Lung (tissue), 11 donors: ENCODE measurements at regions not wholly inside any gene's neighbourhood (a gene's known extent, or its start where the extent isn't known, plus 50 kb on each side); places are given as distances from the start of the nearest gene placed in this dataset.

Experiments used
- ATAC-seq: fragments of 200-7000 bp; cut with Tn5 transposase; one replicate; pipeline ENCODE4 v1.9.1; 2020; ENCODE audit warnings: moderate number of reproducible peaks; ENCODE audit not compliant: insufficient read depth, low FRiP score
- DNase-seq, 3 donors: peaks; one replicate each; pipeline ENCODE4 v3.0.0-alpha.2; 2013 to 2017
- H3K27ac ChIP-seq, 2 donors: one replicate each; pipeline ENCODE4 v1.5.1; 2013; ENCODE audit warnings: mild to moderate bottlenecking in 2 of 2, moderate library complexity in 2 of 2, control low read depth in 1 of 2, inconsistent platforms in 1 of 2, low read depth in 1 of 2, low read length in 1 of 2
- H3K27me3 ChIP-seq, 3 donors: one replicate each; pipeline ENCODE4 v1.5.1; 2013; ENCODE audit warnings: low read length in 2 of 3; ENCODE audit not compliant: control insufficient read depth in 3 of 3, insufficient read depth in 3 of 3
- H3K36me3 ChIP-seq, 4 donors: one replicate each; pipeline ENCODE4 v1.5.1; 2013; ENCODE audit warnings: low read length in 4 of 4, mild to moderate bottlenecking in 1 of 4, moderate library complexity in 1 of 4; ENCODE audit not compliant: control insufficient read depth in 4 of 4, insufficient read depth in 4 of 4
- H3K4me1 ChIP-seq, 5 donors: one replicate each; pipeline ENCODE4 v1.5.1; 2013; ENCODE audit warnings: low read length in 5 of 5, mild to moderate bottlenecking in 2 of 5, moderate library complexity in 1 of 5; ENCODE audit not compliant: control insufficient read depth in 5 of 5, insufficient read depth in 5 of 5
- H3K4me3 ChIP-seq: one replicate; pipeline ENCODE4 v1.5.1; 2013; ENCODE audit warnings: mild to moderate bottlenecking, control low read depth, moderate library complexity
- H3K9ac ChIP-seq, 2 donors: one replicate each; pipeline ENCODE4 v1.5.1; 2013; ENCODE audit warnings: low read length in 2 of 2, control low read depth in 1 of 2; ENCODE audit not compliant: insufficient read depth in 1 of 2
- H3K9me3 ChIP-seq, 4 donors: one replicate each; pipeline ENCODE4 v1.5.1; 2013; ENCODE audit warnings: low read length in 3 of 4, mild to moderate bottlenecking in 1 of 4, moderate library complexity in 1 of 4; ENCODE audit not compliant: control insufficient read depth in 4 of 4, insufficient read depth in 3 of 4
- WGBS, 2 donors: extraction: QIAGEN DNeasy Blood & Tissue Kit; methylation state at CpG; one replicate each; pipeline ENCODE4 v1.1.7; 2013; 5-methylcytosine and 5-hydroxymethylcytosine counted together
- TF ChIP-seq, protein P1 (sequence below): IDR thresholded peaks from 2 replicates; pipeline ENCODE4 v1.5.1; 2012; ENCODE audit warnings: mild to moderate bottlenecking; ENCODE audit errors: control extremely low read depth, extremely low read depth
- donor health status: control.
- donor health status: control.
- donor health status: Bipolar disorder and iron deficiency.
- donor health status: healthy.
- donor health status: DM: yes; HTN: yes; CAD: no.

DNA sequence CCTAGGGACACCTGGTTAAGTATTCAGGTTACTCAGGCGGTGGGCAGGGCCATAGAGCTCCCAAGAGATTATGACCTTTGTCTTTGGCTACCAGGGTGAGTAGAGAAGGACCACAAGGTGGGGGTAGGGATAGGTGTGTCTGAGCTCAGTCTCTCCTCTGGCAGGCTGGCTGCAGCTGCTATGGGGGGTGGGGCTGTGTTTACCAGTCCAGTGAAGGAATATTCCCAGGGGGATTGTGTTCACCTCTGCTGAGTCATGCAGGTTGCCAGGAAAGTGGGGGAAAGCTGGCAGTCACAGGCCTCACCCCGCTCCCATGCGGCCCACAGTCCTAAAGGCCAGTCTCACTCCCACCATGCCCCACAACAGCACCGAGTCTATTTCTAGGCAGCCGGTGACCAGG, 53.6 kb upstream of the POU5F2 start:
- peaks cover 0 to 2% (median 0%) of the 10 kb centered on the region in 4 donors for H3K9me3 ChIP-seq
- 91 to 93% methylated on average over 5 of the region's 5 CpGs for WGBS, 2 donors
- DNase-seq (no peak), ATAC-seq (no peak)
- no peak overlapping the region for H3K9ac ChIP-seq
- H3K27me3 ChIP-seq, result no peaks in the 10 kb centered on the region
- TF ChIP-seq, protein P1, sequence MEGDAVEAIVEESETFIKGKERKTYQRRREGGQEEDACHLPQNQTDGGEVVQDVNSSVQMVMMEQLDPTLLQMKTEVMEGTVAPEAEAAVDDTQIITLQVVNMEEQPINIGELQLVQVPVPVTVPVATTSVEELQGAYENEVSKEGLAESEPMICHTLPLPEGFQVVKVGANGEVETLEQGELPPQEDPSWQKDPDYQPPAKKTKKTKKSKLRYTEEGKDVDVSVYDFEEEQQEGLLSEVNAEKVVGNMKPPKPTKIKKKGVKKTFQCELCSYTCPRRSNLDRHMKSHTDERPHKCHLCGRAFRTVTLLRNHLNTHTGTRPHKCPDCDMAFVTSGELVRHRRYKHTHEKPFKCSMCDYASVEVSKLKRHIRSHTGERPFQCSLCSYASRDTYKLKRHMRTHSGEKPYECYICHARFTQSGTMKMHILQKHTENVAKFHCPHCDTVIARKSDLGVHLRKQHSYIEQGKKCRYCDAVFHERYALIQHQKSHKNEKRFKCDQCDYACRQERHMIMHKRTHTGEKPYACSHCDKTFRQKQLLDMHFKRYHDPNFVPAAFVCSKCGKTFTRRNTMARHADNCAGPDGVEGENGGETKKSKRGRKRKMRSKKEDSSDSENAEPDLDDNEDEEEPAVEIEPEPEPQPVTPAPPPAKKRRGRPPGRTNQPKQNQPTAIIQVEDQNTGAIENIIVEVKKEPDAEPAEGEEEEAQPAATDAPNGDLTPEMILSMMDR, result no peak
- peaks cover 0 to 17% (median 5%) of the 10 kb centered on the region in 5 donors for H3K4me1 ChIP-seq
- no peak overlapping the region for H3K4me3 ChIP-seq
- no peak overlapping the region for H3K27ac ChIP-seq
- peaks cover 0 to 8% (median 0%) of the 10 kb centered on the region in 4 donors for H3K36me3 ChIP-seq

DNA sequence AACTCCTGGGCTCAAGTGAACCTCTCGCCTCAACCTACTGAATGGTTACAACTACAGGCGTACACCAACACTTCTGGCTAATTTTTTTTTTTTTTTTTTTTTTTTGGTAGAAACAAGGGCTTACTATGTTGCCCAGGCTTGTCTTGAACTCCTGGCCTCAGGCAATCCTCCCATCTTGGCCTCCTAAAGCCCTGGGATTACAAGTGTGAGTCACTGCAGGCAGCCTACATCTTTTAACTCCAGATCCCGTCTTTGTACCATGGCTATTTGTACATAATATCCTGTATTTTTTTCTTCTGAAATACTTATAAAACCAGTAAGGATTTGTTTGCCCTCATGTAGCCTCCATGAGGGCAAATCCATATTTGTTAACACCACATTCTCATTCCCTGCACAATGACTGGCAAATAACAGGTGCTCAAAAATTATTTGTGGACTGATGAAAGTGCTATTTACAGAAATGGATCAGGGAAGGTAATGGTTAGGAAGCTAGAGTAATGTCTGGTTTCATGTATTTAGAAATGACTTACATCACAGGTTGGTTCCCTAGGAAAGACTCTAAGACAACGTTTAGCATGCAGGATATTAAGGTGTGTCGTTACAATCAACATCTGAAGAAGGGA, 51.9 kb upstream of the POU5F2 start:
- Histone ChIP-seq H3K4me1 (peaks cover 0 to 17% (median 5%) of the 10 kb centered on the region in 5 donors), H3K27me3 (no peaks in the 10 kb centered on the region), H3K27ac (no peak overlapping the region), H3K36me3 (peaks cover 0 to 8% (median 0%) of the 10 kb centered on the region in 4 donors), H3K9me3 (peaks cover 0 to 2% (median 0%) of the 10 kb centered on the region in 4 donors), H3K4me3 (no peak overlapping the region), H3K9ac (no peak overlapping the region)
- TF ChIP-seq, protein P1, result no peak
- DNase-seq, result no peak
- 79 to 94% methylated on average over 5 of the region's 5 CpGs for WGBS, 2 donors
- no peak for ATAC-seq

DNA sequence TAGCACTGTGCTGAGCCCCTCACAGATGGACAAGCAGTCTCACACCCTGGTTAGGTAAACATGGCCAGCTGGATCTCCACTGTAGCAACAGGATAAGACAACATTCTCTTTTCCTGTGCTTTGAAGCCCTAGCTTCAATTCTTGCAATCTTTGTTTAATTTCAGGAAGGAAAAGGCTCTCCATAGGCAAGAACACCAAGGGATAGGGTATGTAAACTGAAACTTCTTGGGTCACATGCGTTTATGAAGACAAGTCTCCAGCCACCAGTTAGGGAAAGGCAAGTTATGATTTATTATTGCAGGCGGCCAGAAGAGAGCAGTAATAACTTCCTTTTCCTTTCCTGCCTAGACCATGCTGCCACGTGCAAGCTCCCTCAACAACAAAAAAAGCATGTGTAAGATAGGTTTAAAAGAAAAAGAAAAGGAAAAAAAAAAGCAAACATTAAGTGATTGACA, 50.1 kb upstream of the POU5F2 start:
- ATAC-seq (no peak), DNase-seq (peak; percentile 70 to 92 (median 90))
- TF ChIP-seq, protein P1, result no peak
- no peak overlapping the region for H3K27ac ChIP-seq
- no peak overlapping the region for H3K4me3 ChIP-seq
- H3K27me3 ChIP-seq, result no peaks in the 10 kb centered on the region
- 5 to 14% methylated on average over 3 of the region's 3 CpGs for WGBS, 2 donors
- H3K9me3 ChIP-seq, result peaks cover 0 to 2% (median 0%) of the 10 kb centered on the region in 4 donors
- H3K9ac ChIP-seq, result no peak overlapping the region
- peaks cover 0 to 17% (median 5%) of the 10 kb centered on the region in 5 donors for H3K4me1 ChIP-seq
- H3K36me3 ChIP-seq, result peaks cover 0 to 8% (median 0%) of the 10 kb centered on the region in 4 donors
